ENCODE measurements at regions not wholly inside any gene's neighbourhood (a gene's known extent, or its start where the extent isn't known, plus 50 kb on each side); places are given as distances from the start of the nearest gene placed in this dataset.

GRCh38 chr6:153621491-153621890 is 417.5 kb upstream of the OPRM1 start:
- no peak for DNase-seq

GRCh38 chr6:153621070-153621469 is 418.0 kb upstream of the OPRM1 start:
- no peak for DNase-seq

- no peak for DNase-seq
Observed at GRCh38 chr6:153618371-153619322, 420.4 kb upstream of the OPRM1 start.

- DNase-seq = no peak
Observed at GRCh38 chr6:153616506-153616905, 422.5 kb upstream of the OPRM1 start.

- DNase-seq = no peak
Observed at GRCh38 chr6:153613719-153614455, 425.2 kb upstream of the OPRM1 start.

GRCh38 chr6:153602401-153602800 is 436.6 kb upstream of the OPRM1 start:
- no peak for DNase-seq

- no peak for DNase-seq
Observed at GRCh38 chr6:153599901-153600300, 439.1 kb upstream of the OPRM1 start.

- no peak for DNase-seq
Observed at GRCh38 chr6:153595903-153596302, 443.1 kb upstream of the OPRM1 start.

GRCh38 chr6:153594871-153595270 is 444.2 kb upstream of the OPRM1 start:
- DNase-seq = no peak

- no peak for DNase-seq
Observed at GRCh38 chr6:153591159-153591558, 447.9 kb upstream of the OPRM1 start.

GRCh38 chr6:153590411-153590810 is 448.6 kb upstream of the OPRM1 start:
- DNase-seq = no peak

GRCh38 chr6:153588330-153588729 is 450.7 kb upstream of the OPRM1 start:
- no peak for DNase-seq

GRCh38 chr6:153583685-153584084 is 452.6 kb upstream of the RGS17 start:
- no peak for DNase-seq

GRCh38 chr6:153580776-153581175 is 449.7 kb upstream of the RGS17 start:
- no peak for DNase-seq

GRCh38 chr6:153575528-153575927 is 444.4 kb upstream of the RGS17 start:
- no peak for DNase-seq

GRCh38 chr6:153574231-153574630 is 443.1 kb upstream of the RGS17 start:
- no peak for DNase-seq

GRCh38 chr6:153572371-153572770 is 441.3 kb upstream of the RGS17 start:
- DNase-seq = no peak

GRCh38 chr6:153568628-153569027 is 437.5 kb upstream of the RGS17 start:
- DNase-seq = no peak

- no peak for DNase-seq
Observed at GRCh38 chr6:153564803-153565202, 433.7 kb upstream of the RGS17 start.

GRCh38 chr6:153563001-153563400 is 431.9 kb upstream of the RGS17 start:
- DNase-seq = no peak

GRCh38 chr6:153553627-153554026 is 422.5 kb upstream of the RGS17 start:
- DNase-seq = no peak

GRCh38 chr6:153539602-153540001 is 408.5 kb upstream of the RGS17 start:
- DNase-seq = no peak

- no peak for DNase-seq
Observed at GRCh38 chr6:153538491-153538890, 407.4 kb upstream of the RGS17 start.

- DNase-seq = no peak
Observed at GRCh38 chr6:153537422-153537821, 406.3 kb upstream of the RGS17 start.

All from DMS153 (cell line).